Hepatocyte (in vitro differentiated cells): ENCODE measurements at regions not wholly inside any gene's neighbourhood (a gene's known extent, or its start where the extent isn't known, plus 50 kb on each side); places are given as distances from the start of the nearest gene placed in this dataset.

Source experiments
- EZH2 ChIP-seq: fragments of 200-600 bp; sonication (generic); IDR thresholded peaks from 2 replicates; pipeline ENCODE4 v1.6.1; 2016; ENCODE audit warnings: antibody characterized with exemption, mild to moderate bottlenecking, borderline replicate concordance
- EZH2phosphoT487 ChIP-seq: fragments of 200-600 bp; sonication (generic); IDR thresholded peaks from one replicate; pipeline ENCODE4 v1.6.1; 2018; ENCODE audit warnings: antibody characterized with exemption, mild to moderate bottlenecking, low read depth, moderate library complexity; ENCODE audit not compliant: unreplicated experiment, severe bottlenecking
- TF ChIP-seq, protein P1 (sequence below): fragments of 200-600 bp; sonication (generic); IDR thresholded peaks from 2 replicates; pipeline ENCODE4 v1.5.1; 2016; ENCODE audit warnings: antibody characterized with exemption, mild to moderate bottlenecking; ENCODE audit not compliant: poor library complexity

- TF ChIP-seq, protein P1, sequence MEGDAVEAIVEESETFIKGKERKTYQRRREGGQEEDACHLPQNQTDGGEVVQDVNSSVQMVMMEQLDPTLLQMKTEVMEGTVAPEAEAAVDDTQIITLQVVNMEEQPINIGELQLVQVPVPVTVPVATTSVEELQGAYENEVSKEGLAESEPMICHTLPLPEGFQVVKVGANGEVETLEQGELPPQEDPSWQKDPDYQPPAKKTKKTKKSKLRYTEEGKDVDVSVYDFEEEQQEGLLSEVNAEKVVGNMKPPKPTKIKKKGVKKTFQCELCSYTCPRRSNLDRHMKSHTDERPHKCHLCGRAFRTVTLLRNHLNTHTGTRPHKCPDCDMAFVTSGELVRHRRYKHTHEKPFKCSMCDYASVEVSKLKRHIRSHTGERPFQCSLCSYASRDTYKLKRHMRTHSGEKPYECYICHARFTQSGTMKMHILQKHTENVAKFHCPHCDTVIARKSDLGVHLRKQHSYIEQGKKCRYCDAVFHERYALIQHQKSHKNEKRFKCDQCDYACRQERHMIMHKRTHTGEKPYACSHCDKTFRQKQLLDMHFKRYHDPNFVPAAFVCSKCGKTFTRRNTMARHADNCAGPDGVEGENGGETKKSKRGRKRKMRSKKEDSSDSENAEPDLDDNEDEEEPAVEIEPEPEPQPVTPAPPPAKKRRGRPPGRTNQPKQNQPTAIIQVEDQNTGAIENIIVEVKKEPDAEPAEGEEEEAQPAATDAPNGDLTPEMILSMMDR, result no peak
- TF ChIP-seq EZH2 (no peak), EZH2phosphoT487 (no peak)
Observed at GRCh38 chr4:181249031-181249430, 994.2 kb upstream of the TENM3 start.
